BJ (cell line): ENCODE measurements at regions not wholly inside any gene's neighbourhood (a gene's known extent, or its start where the extent isn't known, plus 50 kb on each side); places are given as distances from the start of the nearest gene placed in this dataset.
"Not testable (repeated sequence)": the region's sequence is repeated elsewhere in the genome, so short reads cannot be mapped to it uniquely, and the experiment has no call there.

Experiments used
- CTCF ChIA-PET: fragments of 350-600 bp; formaldehyde crosslinking; extraction: SDS; loops from one replicate; lab custom pipeline; 2021; ENCODE audit warnings: antibody characterized with exemption, inconsistent platforms; lab: Yijun Ruan, JAX
- POLR2A ChIA-PET: fragments of 300-600 bp; sonication (Branson Sonifier 250); formaldehyde crosslinking; extraction: SDS; loops from one replicate; lab custom pipeline; 2021; ENCODE audit warnings: antibody characterized with exemption; lab: Charles Lee
- DNase-seq: peaks from one replicate; pipeline ENCODE4 v3.0.0-alpha.2; 2011; ENCODE audit warnings: low read depth
- H3K27me3 ChIP-seq: 2 replicates; pipeline ENCODE4 v1.6.0; 2011; ENCODE audit warnings: low read length; ENCODE audit not compliant: control insufficient read depth, insufficient read depth
- H3K36me3 ChIP-seq: 2 replicates; pipeline ENCODE4 v1.5.1; 2011; ENCODE audit warnings: low read length; ENCODE audit not compliant: control insufficient read depth, insufficient read depth
- H3K4me3 ChIP-seq: 2 replicates; pipeline ENCODE4 v1.5.1; 2011; ENCODE audit warnings: low read depth, mild to moderate bottlenecking, control low read depth, low read length
- CTCF ChIP-seq: IDR thresholded peaks from 2 replicates; pipeline ENCODE4 v1.5.1; 2011; ENCODE audit warnings: low read depth, mild to moderate bottlenecking, control low read depth, inconsistent platforms, low read length, moderate library complexity; ENCODE audit not compliant: insufficient read depth

DNA sequence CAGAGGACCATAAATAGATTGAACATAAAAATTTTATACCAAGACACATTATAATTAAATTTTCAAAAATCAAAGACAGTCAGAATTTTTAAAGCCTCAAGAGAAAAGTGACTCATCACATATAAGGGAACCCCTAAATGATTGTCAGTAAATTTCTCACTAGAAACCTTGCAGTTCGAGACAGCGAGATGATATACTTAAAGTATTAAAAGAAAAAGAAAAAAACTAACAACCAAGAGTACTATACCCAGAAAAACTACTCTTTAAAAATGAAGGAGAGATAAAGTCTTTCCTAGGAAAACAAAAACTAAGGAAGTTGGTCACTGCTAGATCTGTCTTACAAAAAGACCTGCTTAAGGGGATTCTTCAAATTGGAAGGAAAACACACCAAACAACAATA, 251.4 kb upstream of the MSX2 start:
- CTCF ChIA-PET: no interaction called here
- no peak for TF ChIP-seq CTCF
- POLR2A ChIA-PET: no interaction called here
- Histone ChIP-seq H3K27me3 (no peaks in the 10 kb centered on the region), H3K4me3 (no peak overlapping the region), H3K36me3 (no peaks in the 10 kb centered on the region)
- DNase-seq: no peak

DNA sequence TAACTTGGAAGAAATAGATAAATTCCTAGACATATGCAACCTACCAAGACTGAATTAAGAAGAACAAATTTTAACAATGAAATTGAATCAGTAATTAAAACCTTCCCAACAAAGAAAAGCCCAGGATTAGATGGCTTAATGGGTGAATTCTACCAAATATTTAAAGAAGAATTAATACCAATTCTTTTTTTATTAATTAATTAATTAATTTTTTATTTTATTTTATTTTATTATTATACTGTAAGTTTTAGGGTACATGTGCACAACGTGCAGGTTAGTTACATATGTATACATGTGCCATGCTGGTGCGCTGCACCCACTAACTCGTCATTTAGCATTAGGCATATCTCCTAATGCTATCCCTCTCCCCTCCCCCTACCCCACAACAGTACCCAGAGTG, 248.4 kb upstream of the MSX2 start:
- H3K4me3 ChIP-seq, CTCF ChIA-PET, POLR2A ChIA-PET, H3K36me3 ChIP-seq, H3K27me3 ChIP-seq, DNase-seq: not testable (repeated sequence)

DNA sequence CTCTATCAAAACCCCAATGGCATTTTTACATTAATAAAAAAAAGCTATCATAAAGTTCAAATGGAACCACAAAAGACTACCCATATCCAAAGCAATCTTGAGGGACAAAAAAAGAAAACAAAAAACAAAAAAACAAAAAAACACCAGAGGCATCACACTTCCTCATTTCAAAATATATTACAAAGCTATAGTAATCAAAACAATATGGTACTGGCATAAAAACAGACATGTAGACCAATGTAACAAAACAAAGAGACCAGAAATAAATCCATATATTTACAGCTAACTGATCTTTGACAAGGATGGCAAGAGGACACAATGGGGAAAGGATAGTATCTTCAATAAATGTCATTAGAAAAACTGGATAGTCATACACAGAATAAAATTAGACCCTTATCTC, 245.1 kb upstream of the MSX2 start:
- TF ChIP-seq CTCF: no peak
- POLR2A ChIA-PET: no interaction called here
- CTCF ChIA-PET: no interaction called here
- Histone ChIP-seq H3K36me3 (no peaks in the 10 kb centered on the region), H3K27me3 (no peaks in the 10 kb centered on the region), H3K4me3 (no peak overlapping the region)
- no peak for DNase-seq

DNA sequence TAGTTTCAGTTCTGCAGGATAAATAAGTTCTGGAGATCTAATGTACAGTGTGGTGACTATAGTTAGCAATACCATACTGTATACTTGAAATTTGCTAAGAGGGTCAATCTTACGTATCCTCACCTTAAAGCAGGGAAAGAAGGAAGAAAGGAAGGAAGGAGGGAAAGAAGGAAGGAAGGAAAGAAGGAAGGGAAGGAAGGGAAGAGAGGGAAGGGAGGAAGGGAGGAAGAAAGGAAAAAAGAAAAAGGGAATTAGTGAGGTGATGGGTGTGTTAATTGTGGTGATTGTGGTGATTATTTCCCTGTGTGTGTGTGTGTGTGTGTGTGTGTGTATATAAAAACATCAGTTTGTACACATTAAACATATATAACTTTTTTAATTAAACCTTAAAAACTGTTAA, 242.6 kb upstream of the MSX2 start:
- TF ChIP-seq CTCF: no peak
- ChIA-PET POLR2A (no interaction called here), CTCF (no interaction called here)
- no peaks in the 10 kb centered on the region for H3K36me3 ChIP-seq
- no peak overlapping the region for H3K4me3 ChIP-seq
- no peak for DNase-seq
- H3K27me3 ChIP-seq: no peaks in the 10 kb centered on the region

- H3K4me3 ChIP-seq: no peak overlapping the region
- H3K36me3 ChIP-seq: no peaks in the 10 kb centered on the region
- no peaks in the 10 kb centered on the region for H3K27me3 ChIP-seq
- no peak for DNase-seq
- ChIA-PET POLR2A (no interaction called here), CTCF (no interaction called here)
- TF ChIP-seq CTCF: no peak
Observed at GRCh38 chr5:174482607-174483024, 241.8 kb upstream of the MSX2 start.

DNA sequence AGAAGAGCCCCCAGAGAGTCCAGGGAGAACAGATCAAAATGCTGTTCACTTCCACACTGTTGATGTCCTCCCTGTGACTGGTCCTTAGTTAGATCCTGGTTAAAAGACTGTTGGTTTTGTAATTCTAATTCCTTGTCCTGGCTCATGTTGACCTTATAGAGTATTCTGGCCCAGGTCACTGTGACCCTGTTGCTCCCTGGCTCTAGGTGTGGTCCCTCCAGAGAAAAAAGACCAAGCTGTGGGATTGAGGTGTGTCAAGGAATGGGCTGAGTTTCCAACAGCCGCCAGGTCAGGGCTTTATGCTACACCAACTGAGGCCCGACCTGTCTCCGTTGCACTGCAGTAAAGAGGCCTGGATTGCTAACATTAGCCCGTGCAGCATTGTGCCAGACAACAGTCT, 241.0 kb upstream of the MSX2 start:
- ChIA-PET POLR2A (no interaction called here), CTCF (no interaction called here)

More for the DNA sequence above, 241.0 kb upstream of the MSX2 start:
- Histone ChIP-seq H3K4me3 (no peak overlapping the region), H3K36me3 (no peaks in the 10 kb centered on the region), H3K27me3 (no peaks in the 10 kb centered on the region)
- no peak for TF ChIP-seq CTCF
- no peak for DNase-seq
